HCT116 (cell line): ENCODE measurements at regions not wholly inside any gene's neighbourhood (a gene's known extent, or its start where the extent isn't known, plus 50 kb on each side); places are given as distances from the start of the nearest gene placed in this dataset.

ENCODE experiments used
- ATAC-seq: fragments of 200-7000 bp; cut with Tn5 transposase; 2 replicates; pipeline ENCODE4 v1.9.1; 2020; ENCODE audit warnings: mild to moderate bottlenecking, moderate library complexity
- BruUV-seq: library from RNA; stranded (reverse); fragments of 400-500 nt; replicated peaks from 2 replicates; lab custom pipeline; 2021; lab: Mats Ljungman, UMichigan
- CTCF ChIA-PET: fragments of 300-600 bp; sonication (Branson Sonifier 250); formaldehyde crosslinking; loops from one replicate; lab custom pipeline; 2021; ENCODE audit warnings: antibody characterized with exemption; lab: Charles Lee
- POLR2A ChIA-PET: fragments of 300-600, 350-600 bp; sonication (Branson Sonifier 250); formaldehyde crosslinking; loops from one replicate; lab custom pipeline; 2021; ENCODE audit warnings: antibody characterized with exemption; lab: Charles Lee
- RAD21 ChIA-PET, 2 experiments: fragments of 300-600 bp; sonication (Branson Sonifier 250); formaldehyde crosslinking; loops; one replicate each; lab custom pipeline; 2023; ENCODE audit warnings: low total read pairs in 2 of 2; ENCODE audit not compliant: uncharacterized antibody in 2 of 2, unreplicated experiment in 2 of 2, low non-redundant PET in 1 of 2; lab: Charles Lee
- DNase-seq: peaks from one replicate; pipeline ENCODE4 v3.0.0-alpha.2; 2010; ENCODE audit warnings: low read depth, low spot score
- H2AFZ ChIP-seq: fragments of 200-600 bp; shearing (Covaris generic), sonication (generic); 2 replicates; pipeline ENCODE4 v1.6.1; 2017; ENCODE audit warnings: low read depth, mixed run types, mixed read lengths, antibody characterized with exemption, low read length; ENCODE audit not compliant: poor library complexity, severe bottlenecking
- H3K27ac ChIP-seq: 2 replicates; pipeline ENCODE4 v1.5.1; 2012; ENCODE audit warnings: low read depth, low read length
- H3K27me3 ChIP-seq: fragments of 200-600 bp; sonication (generic); 2 replicates; pipeline ENCODE4 v1.6.1; 2016; ENCODE audit warnings: mixed run types, low read length, mixed read lengths; ENCODE audit not compliant: insufficient read depth
- H3K36me3 ChIP-seq, 2 experiments: fragments of 200-500 bp in 1 of 2; fragments of 200-600 bp in 1 of 2; sonication (Bioruptor generic) in 1 of 2; sonication (generic) in 1 of 2; 2 replicates each; pipeline versions ENCODE4 v1.5.1 to v1.6.1; 2014 to 2016; ENCODE audit warnings: low read length in 2 of 2, inconsistent platforms in 1 of 2, mixed read lengths in 1 of 2, mixed run types in 1 of 2; ENCODE audit not compliant: insufficient read depth in 2 of 2, control insufficient read depth in 1 of 2
- H3K4me1 ChIP-seq, 2 experiments: fragments of 200-600 bp in 1 of 2; sonication (generic) in 1 of 2; 2 replicates each; pipeline versions ENCODE4 v1.5.1 to v1.6.1; 2012 to 2017; ENCODE audit warnings: low read length in 2 of 2, inconsistent platforms in 1 of 2, mild to moderate bottlenecking in 1 of 2, mixed read lengths in 1 of 2, mixed run types in 1 of 2, moderate library complexity in 1 of 2; ENCODE audit not compliant: insufficient read depth in 2 of 2, control insufficient read depth in 1 of 2
- H3K4me2 ChIP-seq: fragments of 200-600 bp; sonication (generic); 2 replicates; pipeline ENCODE4 v1.6.1; 2017; ENCODE audit warnings: mixed run types, low read length, mixed read lengths
- H3K4me3 ChIP-seq, 2 experiments: fragments of 200-600 bp in 1 of 2; sonication (generic) in 1 of 2; replicated peaks in 1 of 2; 2 replicates each; pipeline ENCODE4 v1.5.1; 2011 to 2016; ENCODE audit warnings: low read length in 2 of 2, control low read depth in 1 of 2, low read depth in 1 of 2, mild to moderate bottlenecking in 1 of 2, mixed read lengths in 1 of 2, mixed run types in 1 of 2
- H3K79me2 ChIP-seq: fragments of 200-600 bp; sonication (generic); 2 replicates; pipeline ENCODE4 v1.6.1; 2017; ENCODE audit warnings: mild to moderate bottlenecking, mixed run types, low read length, moderate library complexity, mixed read lengths; ENCODE audit not compliant: insufficient read depth
- H3K9ac ChIP-seq: fragments of 200-600 bp; sonication (generic); 2 replicates; pipeline ENCODE4 v1.6.1; 2016; ENCODE audit warnings: low read length, mixed read lengths
- H3K9me2 ChIP-seq: fragments of 200-600 bp; sonication (generic), shearing (Covaris generic); 2 replicates; pipeline ENCODE4 v1.6.1; 2017; ENCODE audit warnings: mixed run types, mild to moderate bottlenecking, moderate library complexity; ENCODE audit not compliant: insufficient read depth
- H3K9me3 ChIP-seq, 2 experiments: fragments of 200-500 bp in 1 of 2; fragments of 200-600 bp in 1 of 2; sonication (Bioruptor generic) in 1 of 2; sonication (generic) in 1 of 2; 2 replicates each; pipeline ENCODE4 v1.6.1; 2014 to 2017; ENCODE audit warnings: low read length in 2 of 2, mixed read lengths in 2 of 2, inconsistent platforms in 1 of 2, low read depth in 1 of 2, mild to moderate bottlenecking in 1 of 2, mixed run types in 1 of 2, moderate library complexity in 1 of 2; ENCODE audit not compliant: control insufficient read depth in 1 of 2, insufficient read depth in 1 of 2
- H4K20me1 ChIP-seq: fragments of 200-600 bp; sonication (generic), shearing (Covaris generic); 2 replicates; pipeline ENCODE4 v1.6.1; 2017; ENCODE audit warnings: mixed run types, mild to moderate bottlenecking, moderate library complexity; ENCODE audit not compliant: insufficient read depth
- CBX3 ChIP-seq: IDR thresholded peaks from 2 replicates; pipeline ENCODE4 v1.6.1; 2012; ENCODE audit warnings: low read depth
- CEBPB ChIP-seq: IDR thresholded peaks from 2 replicates; pipeline ENCODE4 v1.6.1; 2012; ENCODE audit warnings: low read depth
- CTCF ChIP-seq, 3 experiments: fragments of 200-600 bp in 1 of 3; sonication (generic) in 1 of 3; IDR thresholded peaks in 2 of 3; conservative IDR thresholded peaks in 1 of 3; 2 replicates each; pipeline ENCODE4 v1.5.1; 2012 to 2017; ENCODE audit warnings: low read depth in 2 of 3, low read length in 2 of 3, antibody characterized with exemption in 1 of 3, borderline replicate concordance in 1 of 3, control low read depth in 1 of 3, mild to moderate bottlenecking in 1 of 3, mixed read lengths in 1 of 3, mixed run types in 1 of 3, moderate library complexity in 1 of 3; ENCODE audit not compliant: insufficient read depth in 1 of 3
- EGR1 ChIP-seq: IDR thresholded peaks from 2 replicates; pipeline ENCODE4 v1.6.1; 2012; ENCODE audit warnings: low read depth
- ELF1 ChIP-seq: IDR thresholded peaks from 2 replicates; pipeline ENCODE4 v1.6.1; 2012; ENCODE audit warnings: low read depth, borderline replicate concordance
- EZH2 ChIP-seq: fragments of 200-600 bp; sonication (generic); IDR thresholded peaks from 2 replicates; pipeline ENCODE4 v1.6.1; 2017; ENCODE audit warnings: antibody characterized with exemption, mixed run types
- EZH2phosphoT487 ChIP-seq: fragments of 200-600 bp; IDR thresholded peaks from 2 replicates; pipeline ENCODE4 v1.6.1; 2018; ENCODE audit warnings: antibody characterized with exemption, borderline replicate concordance
- FOSL1 ChIP-seq: IDR thresholded peaks from 2 replicates; pipeline ENCODE4 v1.6.1; 2012; ENCODE audit warnings: low read depth
- JUND ChIP-seq: IDR thresholded peaks from 2 replicates; pipeline ENCODE4 v1.6.1; 2012
- POLR2A ChIP-seq: IDR thresholded peaks from 2 replicates; pipeline ENCODE4 v1.7.0; 2011; ENCODE audit warnings: borderline replicate concordance; ENCODE audit not compliant: insufficient read depth, insufficient read length; ENCODE audit errors: extremely low read depth
- POLR2AphosphoS5 ChIP-seq: IDR thresholded peaks from 2 replicates; pipeline ENCODE4 v1.6.1; 2011; ENCODE audit warnings: mild to moderate bottlenecking, low read depth, low read length, moderate library complexity
- RAD21 ChIP-seq: IDR thresholded peaks from 2 replicates; pipeline ENCODE4 v1.6.1; 2012; ENCODE audit warnings: low read depth, mild to moderate bottlenecking
- SIN3A ChIP-seq: IDR thresholded peaks from 2 replicates; pipeline ENCODE4 v1.6.1; 2012; ENCODE audit warnings: low read depth
- SP1 ChIP-seq: IDR thresholded peaks from 2 replicates; pipeline ENCODE4 v1.6.1; 2012; ENCODE audit warnings: low read depth
- SRF ChIP-seq: IDR thresholded peaks from 2 replicates; pipeline ENCODE4 v1.6.1; 2012; ENCODE audit warnings: low read depth
- TCF7L2 ChIP-seq: IDR thresholded peaks from 2 replicates; pipeline ENCODE4 v1.7.0; 2011; ENCODE audit warnings: borderline replicate concordance, inconsistent platforms; ENCODE audit not compliant: insufficient read depth, insufficient read length; ENCODE audit errors: extremely low read depth
- YY1 ChIP-seq: IDR thresholded peaks from 2 replicates; pipeline ENCODE4 v1.6.1; 2011; ENCODE audit warnings: low read length, low read depth, moderate library complexity, mild to moderate bottlenecking; ENCODE audit not compliant: insufficient replicate concordance; ENCODE audit errors: extremely low read depth
- ZBTB33 ChIP-seq: IDR thresholded peaks from 2 replicates; pipeline ENCODE4 v1.6.1; 2011; ENCODE audit warnings: mild to moderate bottlenecking, low read length, moderate library complexity; ENCODE audit not compliant: insufficient replicate concordance; ENCODE audit errors: extremely low read depth
- ZNF274 ChIP-seq: fragments of 200-500 bp; sonication (Bioruptor generic); IDR thresholded peaks from 2 replicates; pipeline ENCODE4 v1.6.1; 2014; ENCODE audit warnings: mild to moderate bottlenecking, low read depth, low read length, inconsistent platforms
- intact Hi-C: fragments of 100-400 bp; cut with micrococcal nuclease; formaldehyde crosslinking; loops from 2 replicates; pipeline ENCODE4 v1.10.0; 2022

GRCh38 chr5:144100702-144101101 lies 69.8 kb downstream of the YIPF5 start:
- Histone ChIP-seq H3K9me3 (no peaks in the 10 kb centered on the region), H3K9ac (no peak overlapping the region), H3K4me1 (no peaks in the 10 kb centered on the region), H3K4me2 (no peak overlapping the region), H3K79me2 (no peaks in the 10 kb centered on the region), H2AFZ (no peak overlapping the region), H3K36me3 (no peaks in the 10 kb centered on the region), H3K27me3 (no peaks in the 10 kb centered on the region), H3K9me2 (no peaks in the 10 kb centered on the region), H3K4me3 (no peak overlapping the region), H4K20me1 (no peaks in the 10 kb centered on the region), H3K27ac (no peak overlapping the region)
- no TSS peak for BruUV-seq
- POLR2A ChIA-PET = no interaction called here
- RAD21 ChIA-PET = no interaction called here
- ATAC-seq (no peak), DNase-seq (no peak)
- CTCF ChIA-PET = no interaction called here
- intact Hi-C loops = no loop called here
- TF ChIP-seq SRF = no peak
- no peak for TF ChIP-seq EGR1
- TF ChIP-seq ELF1 = no peak
- no peak for TF ChIP-seq FOSL1
- TF ChIP-seq JUND = no peak
- TF ChIP-seq CBX3 = no peak
- no peak for TF ChIP-seq CEBPB
- TF ChIP-seq ZBTB33 = no peak
- TF ChIP-seq TCF7L2 = no peak
- no peak for TF ChIP-seq CTCF (IDR thresholded peaks at IDR 0.05 in 2 of 3, conservative IDR thresholded peaks at IDR 0.05 in 1 of 3; ENCODE audit: borderline replicate concordance in 1 of 3, insufficient read depth in 1 of 3, low read depth in 2 of 3, low read length in 2 of 3)
- TF ChIP-seq POLR2AphosphoS5 = no peak
- TF ChIP-seq RAD21 = no peak
- TF ChIP-seq ZNF274 = no peak
- TF ChIP-seq EZH2phosphoT487 = no peak
- no peak for TF ChIP-seq EZH2
- TF ChIP-seq YY1 = no peak
- no peak for TF ChIP-seq SIN3A
- TF ChIP-seq SP1 = no peak
- no peak for TF ChIP-seq POLR2A
